Ishikawa (cell line): ENCODE measurements at regions not wholly inside any gene's neighbourhood (a gene's known extent, or its start where the extent isn't known, plus 50 kb on each side); places are given as distances from the start of the nearest gene placed in this dataset.

Experiments
- CEBPB ChIP-seq: IDR thresholded peaks from 2 replicates; pipeline ENCODE4 v1.6.1; 2012
- CREB1 ChIP-seq: IDR thresholded peaks from 2 replicates; pipeline ENCODE4 v1.6.1; 2012; ENCODE audit warnings: low read depth
- EGR1 ChIP-seq: IDR thresholded peaks from 2 replicates; pipeline ENCODE4 v1.6.1; 2012
- EP300 ChIP-seq: IDR thresholded peaks from 2 replicates; pipeline ENCODE4 v1.6.1; 2012; ENCODE audit warnings: borderline replicate concordance
- FOXM1 ChIP-seq: IDR thresholded peaks from 2 replicates; pipeline ENCODE4 v1.6.1; 2012; ENCODE audit warnings: low read depth, borderline replicate concordance
- MAX ChIP-seq: IDR thresholded peaks from 2 replicates; pipeline ENCODE4 v1.6.1; 2012
- NFIC ChIP-seq: IDR thresholded peaks from 2 replicates; pipeline ENCODE4 v1.6.1; 2012
- RAD21 ChIP-seq: IDR thresholded peaks from 2 replicates; pipeline ENCODE4 v1.6.1; 2012; ENCODE audit warnings: low read depth
- REST ChIP-seq: IDR thresholded peaks from 2 replicates; pipeline ENCODE4 v1.6.1; 2012; ENCODE audit warnings: low read depth, mild to moderate bottlenecking
- TAF1 ChIP-seq: IDR thresholded peaks from 2 replicates; pipeline ENCODE4 v1.6.1; 2012; ENCODE audit warnings: low read depth, mild to moderate bottlenecking
- TCF12 ChIP-seq: IDR thresholded peaks from 2 replicates; pipeline ENCODE4 v1.6.1; 2012; ENCODE audit warnings: low read depth
- TEAD4 ChIP-seq: IDR thresholded peaks from 2 replicates; pipeline ENCODE4 v1.6.1; 2012
- USF1 ChIP-seq: IDR thresholded peaks from 2 replicates; pipeline ENCODE4 v1.6.1; 2012
- YY1 ChIP-seq: IDR thresholded peaks from 2 replicates; pipeline ENCODE4 v1.6.1; 2012; ENCODE audit warnings: low read depth
- ZBTB7A ChIP-seq: IDR thresholded peaks from 2 replicates; pipeline ENCODE4 v1.6.1; 2012; ENCODE audit warnings: low read depth

- TF ChIP-seq YY1 = no peak
Measured at GRCh38 chr13:80889829-80890228, 548.9 kb upstream of the SPRY2 start.

- TF ChIP-seq EP300 (no peak), USF1 (no peak), ZBTB7A (no peak), CREB1 (no peak), TCF12 (no peak), TEAD4 (no peak), NFIC (no peak), FOXM1 (no peak), EGR1 (no peak), MAX (no peak), RAD21 (no peak), REST (no peak), YY1 (no peak), TAF1 (no peak), CEBPB (no peak)
Measured at GRCh38 chr13:80888390-80888789, 547.5 kb upstream of the SPRY2 start.

GRCh38 chr13:80884056-80884785 is 543.3 kb upstream of the SPRY2 start:
- no peak for TF ChIP-seq USF1
- no peak for TF ChIP-seq ZBTB7A
- no peak for TF ChIP-seq REST
- no peak for TF ChIP-seq TCF12
- TF ChIP-seq NFIC = no peak
- no peak for TF ChIP-seq EGR1
- no peak for TF ChIP-seq MAX
- no peak for TF ChIP-seq CREB1
- no peak for TF ChIP-seq RAD21
- no peak for TF ChIP-seq EP300
- TF ChIP-seq TEAD4 = no peak
- no peak for TF ChIP-seq YY1
- no peak for TF ChIP-seq TAF1
- TF ChIP-seq CEBPB = no peak
- no peak for TF ChIP-seq FOXM1

GRCh38 chr13:80883545-80883944 is 542.6 kb upstream of the SPRY2 start:
- TF ChIP-seq ZBTB7A (no peak), CREB1 (no peak), YY1 (no peak), TCF12 (no peak), CEBPB (no peak), EP300 (no peak), TEAD4 (no peak)

GRCh38 chr13:80881942-80882445 is 541.1 kb upstream of the SPRY2 start:
- TF ChIP-seq EP300 (no peak), USF1 (no peak), ZBTB7A (no peak), NFIC (no peak)

- TF ChIP-seq REST (no peak), CREB1 (no peak), NFIC (no peak), RAD21 (no peak), EGR1 (no peak), EP300 (no peak), ZBTB7A (no peak), MAX (no peak), TAF1 (no peak), TCF12 (no peak), YY1 (no peak), CEBPB (no peak), TEAD4 (no peak)
Measured at GRCh38 chr13:80881495-80881894, 540.6 kb upstream of the SPRY2 start.
